ENCODE measurements at regions not wholly inside any gene's neighbourhood (a gene's known extent, or its start where the extent isn't known, plus 50 kb on each side); places are given as distances from the start of the nearest gene placed in this dataset.

- DNase-seq (ENCODE audit: low read depth in 1 of 2, low spot score in 2 of 2), result no peak
- Histone ChIP-seq H2BK20ac (ENCODE audit: low read length) (no peak overlapping the region), H2BK15ac (ENCODE audit: low read length) (no peak overlapping the region), H4K8ac (ENCODE audit: extremely low read depth, insufficient read depth, low read length) (no peak overlapping the region), H2BK120ac (replicated peaks; ENCODE audit: low read depth, low read length) (no peak overlapping the region), H3K4me3 (ENCODE audit: extremely low read depth in 1 of 4, insufficient read depth in 2 of 4, low read depth in 3 of 4, low read length in 4 of 4) (no peak overlapping the region), H3K14ac (ENCODE audit: insufficient read length) (no peak overlapping the region), H4K20me1 (replicated peaks in 1 of 2; ENCODE audit: control insufficient read depth in 1 of 2, insufficient read depth in 2 of 2, low read length in 2 of 2) (no peaks in the 10 kb centered on the region), H3K18ac (ENCODE audit: extremely low read depth, low read length) (no peak overlapping the region), H3K4me2 (ENCODE audit: insufficient read depth in 1 of 2, low read depth in 2 of 2, low read length in 2 of 2) (no peak overlapping the region), H4K91ac (replicated peaks; ENCODE audit: insufficient read length, low read length) (no peak overlapping the region), H2BK12ac (ENCODE audit: low read depth, low read length) (no peak overlapping the region), H2AFZ (ENCODE audit: low read length) (no peak overlapping the region), H3K4me1 (replicated peaks in 1 of 4; ENCODE audit: control insufficient read depth in 3 of 4, insufficient read depth in 4 of 4, low read length in 3 of 4) (no peaks in the 10 kb centered on the region), H2BK5ac (ENCODE audit: low read depth, low read length) (no peak overlapping the region), H3K56ac (replicated peaks; ENCODE audit: insufficient read length, low read depth, low read length) (no peak overlapping the region), H4K5ac (ENCODE audit: insufficient read length, low read depth, low read length) (no peak overlapping the region), H3K79me1 (ENCODE audit: low read depth, low read length) (no peaks in the 10 kb centered on the region), H3K23ac (ENCODE audit: insufficient read length) (no peak overlapping the region), H3K9me3 (ENCODE audit: insufficient read depth in 2 of 2, low read depth in 1 of 2, low read length in 1 of 2) (no peaks in the 10 kb centered on the region), H3K79me2 (ENCODE audit: control insufficient read depth in 1 of 2, insufficient read depth in 2 of 2, low read length in 2 of 2) (no peaks in the 10 kb centered on the region), H3K4ac (replicated peaks; ENCODE audit: insufficient read length, low read depth, low read length) (no peak overlapping the region), H2AK5ac (ENCODE audit: low read depth, low read length) (no peak overlapping the region), H3K27ac (ENCODE audit: low read depth, low read length) (no peak overlapping the region), H3K36me3 (ENCODE audit: control insufficient read depth in 2 of 4, insufficient read depth in 4 of 4, low read length in 3 of 4) (no peaks in the 10 kb centered on the region), H3K23me2 (ENCODE audit: low read depth, low read length) (no peaks in the 10 kb centered on the region), H3K9ac (replicated peaks in 1 of 4; ENCODE audit: extremely low read depth in 1 of 4, low read depth in 3 of 4, low read length in 3 of 4) (no peak overlapping the region), H3K27me3 (replicated peaks in 1 of 4; ENCODE audit: control insufficient read depth in 3 of 4, extremely low read depth in 1 of 4, insufficient read depth in 3 of 4, low read length in 3 of 4) (no peaks in the 10 kb centered on the region)
- ChIA-PET POLR2A (ENCODE audit: partially characterized antibody) (no interaction called here), CTCF (ENCODE audit: partially characterized antibody) (no interaction called here)
- FAIRE-seq, result no peak
- TF ChIP-seq NRF1 (IDR thresholded peaks at IDR 0.05; ENCODE audit: low read depth, low read length) (no peak), ZNF274 (IDR thresholded peaks at IDR 0.05; ENCODE audit: borderline replicate concordance, extremely low read depth, low read length) (no peak), FOSL1 (IDR thresholded peaks at IDR 0.05; ENCODE audit: insufficient read depth, low read depth, low read length) (no peak), SIX5 (IDR thresholded peaks at IDR 0.05; ENCODE audit: low read depth, low read length) (no peak), SIRT6 (IDR thresholded peaks at IDR 0.05; ENCODE audit: low read length) (no peak), HDAC6 (IDR thresholded peaks at IDR 0.05; ENCODE audit: low read depth, low read length) (no peak), KDM5A (IDR thresholded peaks at IDR 0.05; ENCODE audit: low read length) (no peak), BACH1 (IDR thresholded peaks at IDR 0.05; ENCODE audit: low read length) (no peak), MAFK (IDR thresholded peaks at IDR 0.05; ENCODE audit: low read depth, low read length) (no peak), EP300 (IDR thresholded peaks at IDR 0.05; ENCODE audit: borderline replicate concordance in 1 of 2, low read depth in 2 of 2, low read length in 2 of 2) (no peak), JUND (IDR thresholded peaks at IDR 0.05; ENCODE audit: low read length) (no peak)
Measured at GRCh38 chrY:16522021-16522420, 1358.0 kb downstream of the CDY2B start.
